DOHH2 (cell line): ENCODE measurements at regions not wholly inside any gene's neighbourhood (a gene's known extent, or its start where the extent isn't known, plus 50 kb on each side); places are given as distances from the start of the nearest gene placed in this dataset.

Experiments
- CTCF ChIP-seq: fragments of 200-600 bp; sonication (generic); IDR thresholded peaks from one replicate; pipeline ENCODE4 v1.5.1; 2014; ENCODE audit warnings: antibody characterized with exemption, mild to moderate bottlenecking, low read depth, low read length; ENCODE audit not compliant: poor library complexity, severe bottlenecking
- EZH2phosphoT487 ChIP-seq: fragments of 200-600 bp; sonication (generic); IDR thresholded peaks from 2 replicates; pipeline ENCODE4 v1.6.1; 2017; ENCODE audit warnings: borderline replicate concordance, mild to moderate bottlenecking, antibody characterized with exemption, low read length, moderate library complexity, mixed read lengths

- TF ChIP-seq CTCF: no peak
- no peak for TF ChIP-seq EZH2phosphoT487
Observed at GRCh38 chrX:20500949-20501348, 234.2 kb upstream of the RPS6KA3 start.
